Hippocampal formation (tissue), 2 donors: ENCODE measurements at regions not wholly inside any gene's neighbourhood (a gene's known extent, or its start where the extent isn't known, plus 50 kb on each side); places are given as distances from the start of the nearest gene placed in this dataset.

Experiments used
- DNase-seq, 2 donors: peaks; one replicate each; lab custom pipeline; 2025; lab: John Stamatoyannopoulos, UW

GRCh38 chr12:92535961-92536360, 166.8 kb upstream of the PLEKHG7 start:
- DNase-seq, result no peak

- no peak for DNase-seq
Measured at GRCh38 chr12:92533280-92533890, 169.4 kb upstream of the PLEKHG7 start.

GRCh38 chr12:92530706-92531105, 172.1 kb upstream of the PLEKHG7 start:
- DNase-seq, result no peak

- no peak for DNase-seq
Measured at GRCh38 chr12:92529944-92530343, 172.8 kb upstream of the PLEKHG7 start.

- DNase-seq, result no peak
Measured at GRCh38 chr12:92528586-92528985, 174.2 kb upstream of the PLEKHG7 start.

GRCh38 chr12:92528097-92528496, 174.7 kb upstream of the PLEKHG7 start:
- DNase-seq, result no peak

- no peak for DNase-seq
Measured at GRCh38 chr12:92524489-92524888, 178.3 kb upstream of the PLEKHG7 start.

- no peak for DNase-seq
Measured at GRCh38 chr12:92520511-92520910, 182.3 kb upstream of the PLEKHG7 start.

GRCh38 chr12:92519284-92519683, 183.5 kb upstream of the PLEKHG7 start:
- DNase-seq, result no peak

- no peak for DNase-seq
Measured at GRCh38 chr12:92518071-92518470, 184.7 kb upstream of the PLEKHG7 start.

GRCh38 chr12:92516277-92516600, 186.6 kb upstream of the PLEKHG7 start:
- no peak for DNase-seq

- no peak for DNase-seq
Measured at GRCh38 chr12:92513231-92513730, 189.5 kb upstream of the PLEKHG7 start.

GRCh38 chr12:92511786-92512185, 191.0 kb upstream of the PLEKHG7 start:
- peak in 1 of 2 donors; percentile 17 for DNase-seq

GRCh38 chr12:92509156-92509738, 193.5 kb upstream of the PLEKHG7 start:
- DNase-seq, result no peak

GRCh38 chr12:92506891-92507290, 195.9 kb upstream of the PLEKHG7 start:
- no peak for DNase-seq

- no peak for DNase-seq
Measured at GRCh38 chr12:92506460-92506859, 196.3 kb upstream of the PLEKHG7 start.

- DNase-seq, result peak; percentile 19 to 52
Measured at GRCh38 chr12:92505254-92506231, 197.2 kb upstream of the PLEKHG7 start.

- DNase-seq, result no peak
Measured at GRCh38 chr12:92504594-92504981, 198.2 kb upstream of the PLEKHG7 start.

GRCh38 chr12:92503971-92504593, 198.7 kb upstream of the PLEKHG7 start:
- no peak for DNase-seq

- DNase-seq, result peak in 1 of 2 donors; percentile 37
Measured at GRCh38 chr12:92503029-92503931, 199.5 kb upstream of the PLEKHG7 start.

GRCh38 chr12:92502417-92503028, 200.3 kb upstream of the PLEKHG7 start:
- DNase-seq, result peak in 1 of 2 donors; percentile 11
